OCI-LY1 (cell line): ENCODE measurements at regions not wholly inside any gene's neighbourhood (a gene's known extent, or its start where the extent isn't known, plus 50 kb on each side); places are given as distances from the start of the nearest gene placed in this dataset.

Experiments used
- CTCF ChIP-seq: fragments of 200-600 bp; sonication (generic), shearing (Covaris generic); IDR thresholded peaks from 2 replicates; pipeline ENCODE4 v1.5.1; 2017; ENCODE audit warnings: mild to moderate bottlenecking, antibody characterized with exemption, low read length, moderate library complexity, mixed read lengths
- EZH2 ChIP-seq: fragments of 200-600 bp; sonication (generic), shearing (Covaris generic); IDR thresholded peaks from 2 replicates; pipeline ENCODE4 v1.8.0; 2017; ENCODE audit warnings: borderline replicate concordance, mixed run types, mild to moderate bottlenecking, antibody characterized with exemption, low read length, moderate library complexity, mixed read lengths

DNA sequence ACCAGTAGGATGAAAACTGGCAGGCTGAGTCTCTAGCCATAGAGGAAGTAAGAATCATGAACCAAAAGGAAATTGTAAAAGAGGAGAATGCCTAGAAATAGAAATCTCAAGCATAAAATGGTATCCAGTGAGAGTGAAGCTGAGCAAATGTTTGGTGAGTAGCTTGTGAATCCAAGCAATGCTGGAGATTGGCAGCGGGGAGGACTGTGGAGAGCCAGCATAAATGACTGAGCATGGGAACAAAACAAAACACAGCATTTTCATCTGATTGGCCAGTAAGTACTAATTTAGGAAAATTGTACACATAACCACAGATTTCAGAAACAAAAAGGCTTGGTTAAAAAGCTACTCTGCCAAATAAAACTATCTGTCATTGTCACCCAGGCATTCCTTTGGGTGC lies 390.0 kb downstream of the STK39 start:
- TF ChIP-seq CTCF (no peak), EZH2 (no peak)
